ENCODE measurements at regions not wholly inside any gene's neighbourhood (a gene's known extent, or its start where the extent isn't known, plus 50 kb on each side); places are given as distances from the start of the nearest gene placed in this dataset.
"Not testable (repeated sequence)": the region's sequence is repeated elsewhere in the genome, so short reads cannot be mapped to it uniquely, and the experiment has no call there.

DNA sequence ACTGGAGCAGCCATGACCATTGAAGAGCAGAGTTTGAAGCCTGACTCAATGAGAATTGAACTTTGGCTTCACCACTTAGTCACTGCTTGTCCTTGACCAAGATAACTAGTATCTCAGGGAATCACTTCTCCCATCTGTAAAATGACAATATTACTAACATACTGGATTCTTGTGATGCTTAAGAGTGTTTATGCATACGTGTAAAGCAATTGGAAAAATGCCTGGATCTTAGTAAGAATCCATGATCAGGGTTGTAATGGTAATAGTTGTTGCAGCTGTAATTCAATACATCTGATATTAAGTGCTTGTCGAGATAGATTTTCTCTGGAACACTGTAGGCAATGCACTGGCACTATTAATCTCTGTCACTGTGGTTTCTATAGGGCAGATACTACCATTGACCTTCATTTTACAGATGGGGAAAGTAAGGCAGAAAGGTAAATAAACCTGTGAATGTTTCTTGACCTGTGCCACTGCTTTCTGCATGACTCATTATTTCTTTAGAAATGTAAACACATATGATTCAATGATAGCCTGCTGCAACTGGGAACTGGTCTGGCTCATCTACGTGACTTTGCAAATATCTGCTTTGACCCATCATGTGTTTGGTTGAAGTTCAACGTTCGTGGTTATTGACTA lies 662.5 kb downstream of the PLA2G4A start:
- no peak for DNase-seq (ENCODE audit: low read depth in 4 of 4, low spot score in 3 of 4)

DNA sequence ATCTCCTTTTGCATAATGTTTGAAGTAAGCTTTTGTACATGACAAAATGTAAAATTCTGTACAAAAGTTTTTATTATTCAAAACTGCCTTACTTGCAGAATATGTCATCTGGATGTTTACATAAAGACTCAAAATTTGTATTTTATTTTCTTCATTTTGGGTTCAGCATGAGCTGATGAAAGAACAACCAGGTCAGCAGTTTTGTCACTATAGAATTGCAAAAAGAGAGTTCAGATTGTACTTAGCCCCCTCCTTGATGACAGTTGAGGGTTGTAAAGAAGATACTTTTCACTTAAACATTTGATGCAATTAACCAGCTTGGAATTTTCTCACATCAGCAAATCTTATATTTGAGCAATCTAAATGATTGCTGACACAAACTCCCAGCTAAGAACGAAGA lies 669.3 kb downstream of the PLA2G4A start:
- no peak for DNase-seq (ENCODE audit: low read depth in 4 of 4, low spot score in 3 of 4)

DNA sequence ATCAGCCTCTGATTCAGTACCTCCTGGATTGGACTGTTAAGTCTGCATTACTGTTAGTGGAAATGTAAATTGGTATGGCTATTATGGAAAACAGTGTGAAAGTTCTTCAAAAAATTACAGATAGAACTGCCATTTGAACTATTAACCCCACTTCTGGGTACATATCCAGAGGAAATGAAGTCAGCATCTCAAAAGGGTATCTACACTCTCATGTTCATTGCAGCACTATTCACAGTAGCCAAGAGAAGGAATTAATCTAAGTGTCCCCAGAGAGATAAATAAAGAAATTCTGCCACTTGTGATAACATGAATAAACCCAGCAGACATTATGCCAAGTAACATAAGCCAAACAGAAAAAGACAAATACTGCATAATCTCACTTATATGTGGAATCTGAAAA lies 676.0 kb downstream of the PLA2G4A start:
- DNase-seq (ENCODE audit: low read depth in 4 of 4, low spot score in 3 of 4) = no peak

DNA sequence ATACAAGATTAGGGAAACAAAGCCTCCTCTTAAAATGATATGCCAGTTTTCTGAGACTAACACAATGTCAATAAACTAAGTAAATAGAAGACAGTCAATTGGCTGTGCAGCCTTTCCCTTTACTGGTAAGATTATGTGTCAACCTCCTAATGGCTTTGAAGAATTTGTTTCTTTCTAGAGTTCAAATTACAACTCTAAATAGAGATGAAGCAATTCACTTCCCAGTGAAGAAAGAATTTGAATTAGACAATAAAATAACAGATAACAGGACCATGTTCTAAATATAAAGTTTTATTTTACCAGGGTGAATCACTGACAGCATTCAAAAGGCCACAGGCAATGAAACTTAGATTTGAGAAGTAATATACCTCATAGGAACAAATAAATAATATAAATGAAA lies 680.3 kb downstream of the PLA2G4A start:
- DNase-seq (ENCODE audit: low read depth in 4 of 4, low spot score in 3 of 4) = no peak

DNA sequence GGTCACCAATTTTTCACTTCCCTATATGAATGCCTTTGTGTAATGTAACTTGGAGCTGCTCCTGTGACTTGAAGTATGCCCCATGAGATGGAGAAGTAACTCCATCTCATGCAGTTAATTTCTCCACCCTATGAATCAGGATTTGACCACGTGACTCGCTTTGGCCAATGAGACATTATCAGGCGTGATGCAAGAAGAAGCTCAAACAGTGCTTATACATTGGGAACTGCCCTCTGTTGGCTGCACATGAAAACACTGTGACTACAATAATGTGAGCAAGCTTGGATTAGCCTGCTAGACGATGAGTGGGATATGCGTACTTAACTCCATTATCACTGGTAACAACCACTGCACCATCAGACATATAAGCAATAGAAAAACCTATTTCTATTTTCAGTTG lies 684.4 kb downstream of the PLA2G4A start:
- DNase-seq (ENCODE audit: low read depth in 4 of 4, low spot score in 3 of 4) = no peak

DNA sequence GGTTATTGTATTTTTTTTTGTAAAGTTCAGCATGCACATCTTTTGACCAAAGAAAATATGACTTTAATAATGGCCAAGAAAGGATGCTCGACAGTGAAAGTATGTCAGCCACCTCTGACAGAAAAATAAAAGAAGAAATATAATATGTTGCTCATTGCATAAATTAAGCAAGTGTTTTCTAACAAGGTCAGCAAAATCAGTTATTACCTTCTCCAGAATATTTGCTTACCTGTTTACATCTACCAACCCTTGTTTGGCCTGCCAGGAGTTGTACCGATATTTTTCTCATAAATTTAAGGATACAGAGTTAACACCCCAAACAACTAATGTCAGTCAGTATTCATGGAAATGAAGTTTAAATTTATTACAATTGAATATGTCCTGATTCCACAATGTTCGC lies 685.4 kb downstream of the PLA2G4A start:
- DNase-seq (ENCODE audit: low read depth in 4 of 4, low spot score in 3 of 4) = no peak

- DNase-seq (ENCODE audit: low read depth in 4 of 4, low spot score in 3 of 4) = no peak
These were observed 688.1 kb downstream of the PLA2G4A start for GRCh38 chr1:187516874-187517273.

DNA sequence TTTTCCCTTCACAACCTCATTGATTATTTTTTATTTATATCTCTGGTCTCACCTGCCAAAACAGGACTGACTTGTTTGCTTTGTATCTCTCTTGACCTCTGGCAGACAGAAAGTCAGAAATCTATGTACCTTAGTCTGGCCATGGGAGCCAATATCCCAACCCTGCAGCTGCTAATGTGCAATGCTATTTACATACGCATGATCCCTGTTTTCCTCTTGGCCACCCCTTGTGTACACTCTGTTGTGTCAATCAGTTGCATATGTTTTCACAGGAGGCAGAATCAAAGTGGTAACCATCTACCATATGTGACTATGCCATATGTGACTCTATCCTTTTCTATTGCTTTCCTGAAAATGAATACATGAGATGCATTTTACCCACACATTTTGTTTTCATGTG lies 688.8 kb downstream of the PLA2G4A start:
- no peak for DNase-seq (ENCODE audit: low read depth in 4 of 4, low spot score in 3 of 4)

DNA sequence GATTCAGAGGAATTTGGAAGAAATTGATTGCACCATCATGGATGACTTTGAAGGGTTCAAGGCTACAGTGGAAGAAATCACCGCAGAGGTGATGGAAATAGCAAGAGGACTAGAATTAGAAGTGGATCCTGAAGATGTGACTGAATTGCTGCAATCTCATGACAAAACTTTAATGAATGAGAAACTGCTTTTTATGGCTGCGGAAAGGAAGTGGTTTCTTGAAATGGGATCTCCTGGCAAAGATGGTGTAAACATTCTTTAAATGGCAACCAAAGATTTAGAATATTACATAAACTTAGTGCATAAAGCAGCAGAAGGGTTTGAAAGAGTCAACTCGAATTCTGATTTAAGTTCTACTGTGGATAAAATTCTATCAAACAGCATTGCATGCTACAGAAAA lies 698.6 kb downstream of the PLA2G4A start:
- DNase-seq (ENCODE audit: low read depth in 4 of 4, low spot score in 3 of 4) = no peak

DNA sequence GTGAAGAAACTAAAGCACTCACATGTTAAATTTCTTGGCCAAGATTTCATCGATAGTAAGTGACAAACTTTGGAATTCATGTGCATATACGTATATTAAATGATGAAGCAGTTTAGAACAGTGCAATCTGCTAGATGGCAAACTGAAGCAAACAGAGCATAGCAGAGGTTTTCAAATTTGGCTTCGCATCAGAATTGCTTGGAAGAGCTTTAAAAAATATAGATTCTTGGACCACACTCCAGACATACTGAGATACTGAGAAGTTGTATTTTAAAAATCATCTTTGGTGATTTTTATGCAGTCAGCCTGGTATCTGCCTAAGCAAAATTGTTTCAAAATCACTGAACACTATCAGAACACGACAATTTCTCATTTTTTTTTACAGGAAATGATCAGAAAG lies 709.2 kb downstream of the PLA2G4A start:
- DNase-seq (ENCODE audit: low read depth in 4 of 4, low spot score in 3 of 4) = no peak

- no peak for DNase-seq (ENCODE audit: low read depth in 4 of 4, low spot score in 3 of 4)
These were observed 720.8 kb downstream of the PLA2G4A start for GRCh38 chr1:187549540-187549939.

GRCh38 chr1:187551061-187551460 lies 722.3 kb downstream of the PLA2G4A start:
- no peak for DNase-seq (ENCODE audit: low read depth in 4 of 4, low spot score in 3 of 4)

DNA sequence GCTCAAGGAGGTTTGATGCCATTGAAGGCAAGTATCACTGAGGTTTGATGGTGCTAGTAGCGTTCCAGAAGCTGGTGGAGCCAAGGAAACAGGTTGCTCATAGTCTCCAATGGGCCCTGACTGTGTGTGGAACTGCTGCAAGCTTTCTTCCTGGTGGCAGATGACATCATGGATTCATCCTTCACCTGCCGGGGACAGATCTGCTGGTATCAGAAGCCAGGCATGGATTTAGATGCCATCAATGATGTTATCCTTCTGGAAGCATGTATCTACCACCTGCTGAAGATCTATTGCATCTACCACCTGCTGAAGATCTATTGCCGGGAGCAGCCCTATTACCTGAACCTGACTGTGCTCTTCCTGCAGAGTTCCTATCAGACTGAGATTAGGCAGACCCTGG lies 734.4 kb downstream of the PLA2G4A start:
- DNase-seq (ENCODE audit: low read depth in 4 of 4, low spot score in 3 of 4) = no peak

GRCh38 chr1:187566354-187566753 lies 737.6 kb downstream of the PLA2G4A start:
- no peak for DNase-seq (ENCODE audit: low read depth in 4 of 4, low spot score in 3 of 4)

DNA sequence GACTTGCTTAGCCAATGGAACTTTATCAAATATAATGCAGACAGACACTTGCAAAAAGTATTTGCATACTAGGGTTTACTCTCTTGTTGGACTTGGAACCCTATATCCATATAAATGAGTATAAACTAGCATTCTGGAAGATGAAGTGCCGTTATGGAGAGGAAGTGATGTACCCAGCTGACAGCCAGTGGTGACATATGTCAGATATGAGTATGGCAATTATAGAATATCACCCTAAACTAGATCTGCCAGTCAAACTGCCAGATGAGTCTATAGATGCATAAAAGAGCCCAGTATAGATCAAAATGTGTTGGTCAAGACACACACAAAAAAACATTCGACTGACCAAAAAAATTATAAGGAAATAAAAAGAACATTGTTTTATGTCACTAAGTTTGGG lies 739.3 kb downstream of the PLA2G4A start:
- no peak for DNase-seq (ENCODE audit: low read depth in 4 of 4, low spot score in 3 of 4)

DNA sequence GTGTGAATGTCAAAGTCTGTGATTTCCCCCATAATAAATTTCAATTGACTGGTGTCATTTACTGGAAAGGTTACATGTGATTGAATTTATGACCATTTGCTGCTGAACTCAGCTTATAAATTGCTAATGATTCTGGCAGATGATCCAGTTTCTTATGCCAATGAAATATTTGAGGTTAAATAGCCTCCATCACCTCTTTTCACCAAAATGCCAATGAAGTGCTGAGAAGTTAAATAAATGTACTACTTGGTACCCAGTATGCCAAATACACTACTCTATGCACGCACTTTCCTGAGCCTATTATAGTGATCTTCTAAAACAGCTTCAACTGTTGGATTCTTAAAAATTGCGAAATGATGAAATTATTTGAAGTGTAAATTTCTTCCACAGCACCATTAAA lies 741.4 kb downstream of the PLA2G4A start:
- no peak for DNase-seq (ENCODE audit: low read depth in 4 of 4, low spot score in 3 of 4)

- DNase-seq (ENCODE audit: low read depth in 4 of 4, low spot score in 3 of 4) = no peak
These were observed 748.9 kb downstream of the PLA2G4A start for GRCh38 chr1:187577610-187578009.

- no peak for DNase-seq (ENCODE audit: low read depth in 4 of 4, low spot score in 3 of 4)
These were observed 760.2 kb downstream of the PLA2G4A start for GRCh38 chr1:187588917-187589316.

GRCh38 chr1:187605736-187606135 lies 777.0 kb downstream of the PLA2G4A start:
- DNase-seq (ENCODE audit: low read depth in 4 of 4, low spot score in 3 of 4) = no peak

- not testable (repeated sequence) for DNase-seq (ENCODE audit: low read depth in 4 of 4, low spot score in 3 of 4)
These were observed 787.3 kb downstream of the PLA2G4A start for GRCh38 chr1:187615853-187616735.

DNA sequence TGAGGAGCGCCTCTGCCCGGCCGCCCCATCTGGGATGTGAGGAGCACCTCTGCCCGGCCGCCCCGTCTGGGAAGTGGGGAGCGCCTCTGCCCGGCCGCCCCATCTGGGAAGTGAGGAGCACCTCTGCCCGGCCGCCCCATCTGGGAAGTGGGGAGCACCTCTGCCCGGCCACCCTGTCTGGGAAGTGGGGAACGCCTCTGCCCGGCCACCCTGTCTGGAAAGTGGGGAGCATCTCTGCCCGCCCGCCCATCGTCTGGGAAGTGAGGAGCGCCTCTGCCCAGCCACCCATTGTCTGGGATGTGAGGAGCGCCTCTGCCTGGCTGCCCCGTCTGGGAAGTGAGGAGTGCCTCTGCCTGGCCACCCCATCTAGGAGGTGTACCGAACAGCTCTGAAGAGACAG lies 788.1 kb downstream of the PLA2G4A start:
- not testable (repeated sequence) for DNase-seq (ENCODE audit: low read depth in 4 of 4, low spot score in 3 of 4)

DNA sequence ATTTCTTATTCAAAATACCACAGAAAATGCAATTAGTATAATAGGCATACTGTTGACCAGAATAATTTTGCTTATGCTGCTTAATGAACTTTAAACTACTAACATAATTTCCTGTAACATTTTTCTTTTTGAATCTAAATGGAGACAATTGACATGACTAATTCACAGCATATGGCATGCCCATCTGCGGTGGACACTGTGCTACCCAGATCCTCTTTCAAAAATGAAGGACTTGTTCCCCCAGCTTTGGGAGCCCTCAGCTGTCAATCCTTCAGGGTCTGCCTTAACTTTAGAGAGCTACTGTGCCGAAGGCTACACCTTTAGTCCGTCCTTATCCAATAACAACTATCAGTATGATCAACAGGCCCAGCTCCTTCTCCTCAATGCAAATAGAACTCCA lies 789.0 kb downstream of the PLA2G4A start:
- no peak for DNase-seq (ENCODE audit: low read depth in 4 of 4, low spot score in 3 of 4)
